ENCODE measurements at regions not wholly inside any gene's neighbourhood (a gene's known extent, or its start where the extent isn't known, plus 50 kb on each side); places are given as distances from the start of the nearest gene placed in this dataset.

- TF ChIP-seq, protein P1, sequence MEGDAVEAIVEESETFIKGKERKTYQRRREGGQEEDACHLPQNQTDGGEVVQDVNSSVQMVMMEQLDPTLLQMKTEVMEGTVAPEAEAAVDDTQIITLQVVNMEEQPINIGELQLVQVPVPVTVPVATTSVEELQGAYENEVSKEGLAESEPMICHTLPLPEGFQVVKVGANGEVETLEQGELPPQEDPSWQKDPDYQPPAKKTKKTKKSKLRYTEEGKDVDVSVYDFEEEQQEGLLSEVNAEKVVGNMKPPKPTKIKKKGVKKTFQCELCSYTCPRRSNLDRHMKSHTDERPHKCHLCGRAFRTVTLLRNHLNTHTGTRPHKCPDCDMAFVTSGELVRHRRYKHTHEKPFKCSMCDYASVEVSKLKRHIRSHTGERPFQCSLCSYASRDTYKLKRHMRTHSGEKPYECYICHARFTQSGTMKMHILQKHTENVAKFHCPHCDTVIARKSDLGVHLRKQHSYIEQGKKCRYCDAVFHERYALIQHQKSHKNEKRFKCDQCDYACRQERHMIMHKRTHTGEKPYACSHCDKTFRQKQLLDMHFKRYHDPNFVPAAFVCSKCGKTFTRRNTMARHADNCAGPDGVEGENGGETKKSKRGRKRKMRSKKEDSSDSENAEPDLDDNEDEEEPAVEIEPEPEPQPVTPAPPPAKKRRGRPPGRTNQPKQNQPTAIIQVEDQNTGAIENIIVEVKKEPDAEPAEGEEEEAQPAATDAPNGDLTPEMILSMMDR (IDR thresholded peaks at IDR 0.05; ENCODE audit: partially characterized antibody, unreplicated experiment) = no peak
Measured at GRCh38 chr10:31721096-31721495, 207.5 kb downstream of the ARHGAP12 start.

DNA sequence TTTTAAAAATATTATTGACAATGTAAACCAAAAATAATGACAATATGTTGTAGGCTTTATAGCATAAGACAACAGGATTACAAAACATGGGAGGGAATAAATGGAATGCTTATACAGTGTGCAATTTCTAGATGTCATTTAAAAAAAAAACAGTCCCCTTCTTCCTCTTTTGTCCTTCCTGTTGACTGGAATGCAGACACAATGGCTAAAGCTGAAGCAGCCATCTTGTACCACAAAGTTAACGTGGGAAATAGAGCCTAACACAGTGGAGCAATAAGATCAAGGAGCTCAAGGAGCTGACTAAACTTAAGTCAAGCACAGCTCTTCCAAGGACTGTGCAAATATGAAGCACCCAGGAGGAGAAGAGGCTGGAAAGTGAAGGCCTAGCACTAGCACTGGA lies 208.1 kb downstream of the ARHGAP12 start:
- peaks cover 4% of the 10 kb centered on the region for H3K27me3 Mint-ChIP-seq (ENCODE audit: unreplicated experiment)
- peaks cover 8% of the 10 kb centered on the region for H3K9me3 Mint-ChIP-seq (ENCODE audit: unreplicated experiment)
- no peak for DNase-seq
- peaks cover 25% of the 10 kb centered on the region for H3K36me3 Mint-ChIP-seq (ENCODE audit: unreplicated experiment)
- no peaks in the 10 kb centered on the region for H3K4me1 Mint-ChIP-seq (ENCODE audit: low read depth, unreplicated experiment)
- no peak overlapping the region for H3K27ac Mint-ChIP-seq (ENCODE audit: unreplicated experiment)
- H3K4me3 Mint-ChIP-seq (ENCODE audit: unreplicated experiment) = no peak overlapping the region
- TF ChIP-seq, protein P1 (IDR thresholded peaks at IDR 0.05; ENCODE audit: partially characterized antibody, unreplicated experiment) = no peak

More at GRCh38 chr10:31721096-31721495, 207.5 kb downstream of the ARHGAP12 start:
- no peak overlapping the region for H3K4me3 Mint-ChIP-seq (ENCODE audit: unreplicated experiment)
- peaks cover 4% of the 10 kb centered on the region for H3K27me3 Mint-ChIP-seq (ENCODE audit: unreplicated experiment)
- peaks cover 6% of the 10 kb centered on the region for H3K9me3 Mint-ChIP-seq (ENCODE audit: unreplicated experiment)
- DNase-seq = no peak
- no peak overlapping the region for H3K27ac Mint-ChIP-seq (ENCODE audit: unreplicated experiment)
- H3K4me1 Mint-ChIP-seq (ENCODE audit: low read depth, unreplicated experiment) = no peaks in the 10 kb centered on the region
- peaks cover 25% of the 10 kb centered on the region for H3K36me3 Mint-ChIP-seq (ENCODE audit: unreplicated experiment)

GRCh38 chr10:31709476-31709875 lies 219.2 kb downstream of the ARHGAP12 start:
- TF ChIP-seq, protein P1 (IDR thresholded peaks at IDR 0.05; ENCODE audit: partially characterized antibody, unreplicated experiment) = no peak
- DNase-seq = no peak
- H3K27ac Mint-ChIP-seq (ENCODE audit: unreplicated experiment) = peak overlapping the region; percentile 97
- peaks cover 36% of the 10 kb centered on the region for H3K4me1 Mint-ChIP-seq (ENCODE audit: low read depth, unreplicated experiment)
- H3K9me3 Mint-ChIP-seq (ENCODE audit: unreplicated experiment) = peaks cover 15% of the 10 kb centered on the region
- no peaks in the 10 kb centered on the region for H3K27me3 Mint-ChIP-seq (ENCODE audit: unreplicated experiment)
- peak overlapping the region; percentile 6 for H3K4me3 Mint-ChIP-seq (ENCODE audit: unreplicated experiment)
- H3K36me3 Mint-ChIP-seq (ENCODE audit: unreplicated experiment) = peaks cover 29% of the 10 kb centered on the region

DNA sequence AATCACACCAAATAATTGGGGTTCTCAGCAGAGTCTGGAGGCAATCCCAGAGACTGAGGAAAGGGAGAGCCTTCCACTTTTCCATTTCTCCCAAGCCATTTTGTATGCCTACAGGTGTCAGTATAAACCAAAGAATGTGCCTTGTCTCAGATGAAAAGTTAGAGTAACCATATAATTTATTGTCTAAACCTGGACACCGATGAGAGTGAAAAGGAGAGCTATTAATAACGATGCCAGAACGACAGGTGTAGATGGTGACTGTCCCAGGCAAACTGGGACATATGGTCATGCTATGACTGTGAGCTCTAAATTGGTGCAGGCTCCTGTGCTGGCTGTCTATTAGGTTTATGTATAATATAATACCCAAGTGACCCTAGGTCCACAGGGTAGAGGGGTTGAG lies 219.6 kb downstream of the ARHGAP12 start:
- no peaks in the 10 kb centered on the region for H3K27me3 Mint-ChIP-seq (ENCODE audit: unreplicated experiment)
- H3K4me3 Mint-ChIP-seq (ENCODE audit: unreplicated experiment) = no peak overlapping the region
- no peak for DNase-seq
- peaks cover 32% of the 10 kb centered on the region for H3K36me3 Mint-ChIP-seq (ENCODE audit: unreplicated experiment)
- peak overlapping the region; percentile 97 for H3K27ac Mint-ChIP-seq (ENCODE audit: unreplicated experiment)
- H3K9me3 Mint-ChIP-seq (ENCODE audit: unreplicated experiment) = peaks cover 15% of the 10 kb centered on the region
- TF ChIP-seq, protein P1 (IDR thresholded peaks at IDR 0.05; ENCODE audit: partially characterized antibody, unreplicated experiment) = no peak
- peaks cover 36% of the 10 kb centered on the region for H3K4me1 Mint-ChIP-seq (ENCODE audit: low read depth, unreplicated experiment)

- TF ChIP-seq, protein P1 (IDR thresholded peaks at IDR 0.05; ENCODE audit: partially characterized antibody, unreplicated experiment) = no peak
- Mint-ChIP-seq H3K36me3 (ENCODE audit: unreplicated experiment) (peaks cover 32% of the 10 kb centered on the region), H3K27ac (ENCODE audit: unreplicated experiment) (peak overlapping the region; percentile 97), H3K4me1 (ENCODE audit: low read depth, unreplicated experiment) (peaks cover 36% of the 10 kb centered on the region), H3K4me3 (ENCODE audit: unreplicated experiment) (peak overlapping the region; percentile 64), H3K27me3 (ENCODE audit: unreplicated experiment) (no peaks in the 10 kb centered on the region), H3K9me3 (ENCODE audit: unreplicated experiment) (peaks cover 19% of the 10 kb centered on the region)
- peak; percentile 25 for DNase-seq
Measured at GRCh38 chr10:31708474-31708873, 220.2 kb downstream of the ARHGAP12 start.

All from glutamatergic neuron (in vitro differentiated cells).